CD4-positive, alpha-beta T cell treated with Interleukin-4 for 4 hours (primary cell): ENCODE measurements at regions not wholly inside any gene's neighbourhood (a gene's known extent, or its start where the extent isn't known, plus 50 kb on each side); places are given as distances from the start of the nearest gene placed in this dataset.

Experiments
- DNase-seq: peaks from one replicate; pipeline ENCODE4 v3.0.0-alpha.2; 2020

- no peak for DNase-seq
Measured at GRCh38 chr2:104561251-104561650, 292.7 kb upstream of the POU3F3 start.

GRCh38 chr2:104562537-104562936, 291.4 kb upstream of the POU3F3 start:
- DNase-seq = no peak

GRCh38 chr2:104563398-104563996, 290.4 kb upstream of the POU3F3 start:
- DNase-seq = no peak

- DNase-seq = no peak
Measured at GRCh38 chr2:104568247-104568646, 285.7 kb upstream of the POU3F3 start.

GRCh38 chr2:104570259-104570658, 283.7 kb upstream of the POU3F3 start:
- no peak for DNase-seq

GRCh38 chr2:104572834-104573233, 281.1 kb upstream of the POU3F3 start:
- no peak for DNase-seq

GRCh38 chr2:104574367-104574766, 279.5 kb upstream of the POU3F3 start:
- no peak for DNase-seq

GRCh38 chr2:104577143-104577542, 276.8 kb upstream of the POU3F3 start:
- no peak for DNase-seq

GRCh38 chr2:104582471-104582870, 271.4 kb upstream of the POU3F3 start:
- no peak for DNase-seq

- no peak for DNase-seq
Measured at GRCh38 chr2:104583811-104584210, 270.1 kb upstream of the POU3F3 start.

GRCh38 chr2:104584393-104584792, 269.5 kb upstream of the POU3F3 start:
- no peak for DNase-seq

- no peak for DNase-seq
Measured at GRCh38 chr2:104595576-104595975, 258.3 kb upstream of the POU3F3 start.

- no peak for DNase-seq
Measured at GRCh38 chr2:104597942-104598341, 256.0 kb upstream of the POU3F3 start.

- no peak for DNase-seq
Measured at GRCh38 chr2:104598636-104599035, 255.3 kb upstream of the POU3F3 start.

- no peak for DNase-seq
Measured at GRCh38 chr2:104599787-104600510, 254.0 kb upstream of the POU3F3 start.

- no peak for DNase-seq
Measured at GRCh38 chr2:104606056-104606455, 247.9 kb upstream of the POU3F3 start.

- DNase-seq = no peak
Measured at GRCh38 chr2:104616856-104617255, 237.1 kb upstream of the POU3F3 start.

- DNase-seq = no peak
Measured at GRCh38 chr2:104620801-104621200, 233.1 kb upstream of the POU3F3 start.

- DNase-seq = no peak
Measured at GRCh38 chr2:104635608-104636007, 218.3 kb upstream of the POU3F3 start.

GRCh38 chr2:104638190-104638858, 215.6 kb upstream of the POU3F3 start:
- no peak for DNase-seq

GRCh38 chr2:104638859-104639202, 215.1 kb upstream of the POU3F3 start:
- DNase-seq = no peak

- DNase-seq = no peak
Measured at GRCh38 chr2:104641786-104642185, 212.1 kb upstream of the POU3F3 start.

GRCh38 chr2:104648376-104648775, 205.5 kb upstream of the POU3F3 start:
- DNase-seq = no peak

- DNase-seq = no peak
Measured at GRCh38 chr2:104649866-104650265, 204.0 kb upstream of the POU3F3 start.
